Rectal smooth muscle tissue (tissue), 1 donor: ENCODE measurements at regions not wholly inside any gene's neighbourhood (a gene's known extent, or its start where the extent isn't known, plus 50 kb on each side); places are given as distances from the start of the nearest gene placed in this dataset.

Source experiments
- H3K27ac ChIP-seq: one replicate; pipeline ENCODE4 v1.7.0; 2013; ENCODE audit warnings: low read depth, low read length, inconsistent platforms
- H3K27me3 ChIP-seq: one replicate; pipeline ENCODE4 v1.7.0; 2013; ENCODE audit warnings: low read length; ENCODE audit not compliant: control insufficient read depth, insufficient read depth
- H3K36me3 ChIP-seq: one replicate; pipeline ENCODE4 v1.7.0; 2013; ENCODE audit warnings: low read length; ENCODE audit not compliant: control insufficient read depth, insufficient read depth
- H3K4me1 ChIP-seq: one replicate; pipeline ENCODE4 v1.7.0; 2013; ENCODE audit warnings: low read length; ENCODE audit not compliant: control insufficient read depth, insufficient read depth
- H3K4me3 ChIP-seq: one replicate; pipeline ENCODE4 v1.7.0; 2013; ENCODE audit warnings: low read length
- H3K9ac ChIP-seq: one replicate; pipeline ENCODE4 v1.7.0; 2013; ENCODE audit warnings: low read length

GRCh38 chr20:22374678-22375590 is 209.4 kb downstream of the FOXA2 start:
- Histone ChIP-seq H3K4me1 (no peaks in the 10 kb centered on the region), H3K36me3 (no peaks in the 10 kb centered on the region), H3K4me3 (no peak overlapping the region), H3K27ac (no peak overlapping the region), H3K27me3 (no peaks in the 10 kb centered on the region), H3K9ac (no peak overlapping the region)

- Histone ChIP-seq H3K27ac (no peak overlapping the region), H3K27me3 (no peaks in the 10 kb centered on the region), H3K9ac (no peak overlapping the region), H3K4me1 (no peaks in the 10 kb centered on the region), H3K4me3 (no peak overlapping the region), H3K36me3 (no peaks in the 10 kb centered on the region)
Measured at GRCh38 chr20:22374066-22374465, 210.3 kb downstream of the FOXA2 start.

- H3K36me3 ChIP-seq: no peaks in the 10 kb centered on the region
- no peak overlapping the region for H3K9ac ChIP-seq
- H3K4me3 ChIP-seq: no peak overlapping the region
- H3K27ac ChIP-seq: no peak overlapping the region
- H3K4me1 ChIP-seq: no peaks in the 10 kb centered on the region
- no peaks in the 10 kb centered on the region for H3K27me3 ChIP-seq
Measured at GRCh38 chr20:22373164-22373895, 211.0 kb downstream of the FOXA2 start.

GRCh38 chr20:22371843-22372242 is 212.5 kb downstream of the FOXA2 start:
- Histone ChIP-seq H3K27me3 (no peaks in the 10 kb centered on the region), H3K9ac (no peak overlapping the region), H3K36me3 (no peaks in the 10 kb centered on the region), H3K4me1 (no peaks in the 10 kb centered on the region), H3K4me3 (no peak overlapping the region), H3K27ac (no peak overlapping the region)

- Histone ChIP-seq H3K4me1 (no peaks in the 10 kb centered on the region), H3K9ac (no peak overlapping the region), H3K4me3 (no peak overlapping the region), H3K27ac (no peak overlapping the region), H3K27me3 (no peaks in the 10 kb centered on the region), H3K36me3 (no peaks in the 10 kb centered on the region)
Measured at GRCh38 chr20:22370137-22370536, 214.2 kb downstream of the FOXA2 start.

- no peak overlapping the region for H3K27ac ChIP-seq
- H3K9ac ChIP-seq: no peak overlapping the region
- no peaks in the 10 kb centered on the region for H3K36me3 ChIP-seq
- H3K4me1 ChIP-seq: no peaks in the 10 kb centered on the region
- no peak overlapping the region for H3K4me3 ChIP-seq
- H3K27me3 ChIP-seq: no peaks in the 10 kb centered on the region
Measured at GRCh38 chr20:22369100-22369499, 215.3 kb downstream of the FOXA2 start.

- Histone ChIP-seq H3K27me3 (no peaks in the 10 kb centered on the region), H3K9ac (no peak overlapping the region), H3K4me3 (no peak overlapping the region), H3K27ac (no peak overlapping the region), H3K36me3 (no peaks in the 10 kb centered on the region), H3K4me1 (no peaks in the 10 kb centered on the region)
Measured at GRCh38 chr20:22368235-22368634, 216.1 kb downstream of the FOXA2 start.

- Histone ChIP-seq H3K27ac (no peak overlapping the region), H3K27me3 (no peaks in the 10 kb centered on the region), H3K4me1 (no peaks in the 10 kb centered on the region), H3K4me3 (no peak overlapping the region), H3K9ac (no peak overlapping the region), H3K36me3 (no peaks in the 10 kb centered on the region)
Measured at GRCh38 chr20:22366631-22367030, 217.7 kb downstream of the FOXA2 start.

- H3K36me3 ChIP-seq: no peaks in the 10 kb centered on the region
- no peaks in the 10 kb centered on the region for H3K27me3 ChIP-seq
- no peak overlapping the region for H3K9ac ChIP-seq
- no peak overlapping the region for H3K4me3 ChIP-seq
- no peak overlapping the region for H3K27ac ChIP-seq
- H3K4me1 ChIP-seq: no peaks in the 10 kb centered on the region
Measured at GRCh38 chr20:22354647-22355046, 229.7 kb downstream of the FOXA2 start.

GRCh38 chr20:22353586-22353985 is 230.8 kb downstream of the FOXA2 start:
- no peak overlapping the region for H3K9ac ChIP-seq
- no peaks in the 10 kb centered on the region for H3K36me3 ChIP-seq
- H3K27ac ChIP-seq: no peak overlapping the region
- no peaks in the 10 kb centered on the region for H3K27me3 ChIP-seq
- H3K4me3 ChIP-seq: no peak overlapping the region
- H3K4me1 ChIP-seq: no peaks in the 10 kb centered on the region

- Histone ChIP-seq H3K27ac (no peak overlapping the region), H3K27me3 (no peaks in the 10 kb centered on the region), H3K36me3 (no peaks in the 10 kb centered on the region), H3K9ac (no peak overlapping the region), H3K4me1 (no peaks in the 10 kb centered on the region), H3K4me3 (no peak overlapping the region)
Measured at GRCh38 chr20:22352019-22352418, 232.4 kb downstream of the FOXA2 start.

GRCh38 chr20:22350624-22351023 is 233.7 kb downstream of the FOXA2 start:
- H3K4me1 ChIP-seq: no peaks in the 10 kb centered on the region
- no peak overlapping the region for H3K4me3 ChIP-seq
- no peaks in the 10 kb centered on the region for H3K27me3 ChIP-seq
- no peaks in the 10 kb centered on the region for H3K36me3 ChIP-seq
- no peak overlapping the region for H3K27ac ChIP-seq
- no peak overlapping the region for H3K9ac ChIP-seq
